ENCODE measurements at regions not wholly inside any gene's neighbourhood (a gene's known extent, or its start where the extent isn't known, plus 50 kb on each side); places are given as distances from the start of the nearest gene placed in this dataset.

GRCh38 chr1:242586360-242586680, 61.8 kb upstream of the PLD5 start:
- Histone ChIP-seq H3K9me3 (no peaks in the 10 kb centered on the region), H3K4me1 (no peaks in the 10 kb centered on the region), H3K27me3 (no peaks in the 10 kb centered on the region), H3K4me3 (ENCODE audit: low read depth, low read length) (no peak overlapping the region), H3K36me3 (no peaks in the 10 kb centered on the region)
- TF ChIP-seq CTCF (IDR thresholded peaks at IDR 0.05; ENCODE audit: low read depth, low read length), result no peak
- DNase-seq, result no peak

GRCh38 chr1:242585616-242586359, 61.3 kb upstream of the PLD5 start:
- Histone ChIP-seq H3K4me3 (ENCODE audit: low read depth, low read length) (no peak overlapping the region), H3K9me3 (no peaks in the 10 kb centered on the region), H3K27me3 (no peaks in the 10 kb centered on the region), H3K4me1 (no peaks in the 10 kb centered on the region), H3K36me3 (no peaks in the 10 kb centered on the region)
- no peak for TF ChIP-seq CTCF (IDR thresholded peaks at IDR 0.05; ENCODE audit: low read depth, low read length)
- no peak for DNase-seq

GRCh38 chr1:242582669-242583068, 58.2 kb upstream of the PLD5 start:
- Histone ChIP-seq H3K4me3 (ENCODE audit: low read depth, low read length) (no peak overlapping the region), H3K27me3 (no peaks in the 10 kb centered on the region), H3K9me3 (no peaks in the 10 kb centered on the region), H3K36me3 (no peaks in the 10 kb centered on the region), H3K4me1 (no peaks in the 10 kb centered on the region)
- TF ChIP-seq CTCF (IDR thresholded peaks at IDR 0.05; ENCODE audit: low read depth, low read length), result no peak
- DNase-seq, result no peak

- DNase-seq, result no peak
- no peaks in the 10 kb centered on the region for H3K4me1 ChIP-seq
- TF ChIP-seq CTCF (IDR thresholded peaks at IDR 0.05; ENCODE audit: low read depth, low read length), result no peak
- no peaks in the 10 kb centered on the region for H3K27me3 ChIP-seq
- no peak overlapping the region for H3K4me3 ChIP-seq (ENCODE audit: low read depth, low read length)
- H3K36me3 ChIP-seq, result no peaks in the 10 kb centered on the region
- no peaks in the 10 kb centered on the region for H3K9me3 ChIP-seq
Measured at GRCh38 chr1:242579528-242580235, 55.2 kb upstream of the PLD5 start.
